Body of pancreas (tissue), 4 donors: ENCODE measurements at regions not wholly inside any gene's neighbourhood (a gene's known extent, or its start where the extent isn't known, plus 50 kb on each side); places are given as distances from the start of the nearest gene placed in this dataset.

Experiments
- POLR2A ChIP-seq, 3 donors: fragments of 450-650 bp; IDR thresholded peaks; one replicate each; pipeline ENCODE4 v1.6.1; 2016; ENCODE audit warnings: antibody characterized with exemption in 3 of 3, mild to moderate bottlenecking in 2 of 3
- TF ChIP-seq, protein P1 (sequence below), 7 experiments: fragments of 450-650 bp in 4 of 7; fragments of 200-600 bp in 3 of 7; sonication (generic) in 3 of 7; IDR thresholded peaks; one replicate each; pipeline ENCODE4 v1.5.1; 2016 to 2019; ENCODE audit warnings: antibody characterized with exemption in 7 of 7

DNA sequence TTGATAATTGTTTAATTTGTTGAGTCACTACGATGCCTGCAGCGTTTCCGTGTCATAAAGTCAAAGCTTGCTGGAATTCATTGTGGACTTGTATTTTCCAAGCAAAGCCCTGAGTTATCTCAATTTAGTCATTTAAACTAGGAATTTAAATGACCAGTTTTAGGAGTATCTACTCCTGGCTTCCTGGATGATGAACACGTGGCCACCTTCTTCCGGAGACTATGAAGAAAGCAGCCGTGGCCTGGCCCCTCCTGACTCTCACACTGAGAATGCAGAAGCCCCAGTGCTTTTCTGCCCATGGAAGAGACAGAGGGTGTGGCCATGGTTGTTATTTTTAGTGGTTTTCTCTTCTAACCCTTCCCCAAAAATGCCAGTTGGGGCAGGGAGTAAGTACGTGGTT lies 250.7 kb upstream of the GATB start:
- TF ChIP-seq POLR2A (IDR thresholded peaks at IDR 0.05) = no peak
- TF ChIP-seq, protein P1, sequence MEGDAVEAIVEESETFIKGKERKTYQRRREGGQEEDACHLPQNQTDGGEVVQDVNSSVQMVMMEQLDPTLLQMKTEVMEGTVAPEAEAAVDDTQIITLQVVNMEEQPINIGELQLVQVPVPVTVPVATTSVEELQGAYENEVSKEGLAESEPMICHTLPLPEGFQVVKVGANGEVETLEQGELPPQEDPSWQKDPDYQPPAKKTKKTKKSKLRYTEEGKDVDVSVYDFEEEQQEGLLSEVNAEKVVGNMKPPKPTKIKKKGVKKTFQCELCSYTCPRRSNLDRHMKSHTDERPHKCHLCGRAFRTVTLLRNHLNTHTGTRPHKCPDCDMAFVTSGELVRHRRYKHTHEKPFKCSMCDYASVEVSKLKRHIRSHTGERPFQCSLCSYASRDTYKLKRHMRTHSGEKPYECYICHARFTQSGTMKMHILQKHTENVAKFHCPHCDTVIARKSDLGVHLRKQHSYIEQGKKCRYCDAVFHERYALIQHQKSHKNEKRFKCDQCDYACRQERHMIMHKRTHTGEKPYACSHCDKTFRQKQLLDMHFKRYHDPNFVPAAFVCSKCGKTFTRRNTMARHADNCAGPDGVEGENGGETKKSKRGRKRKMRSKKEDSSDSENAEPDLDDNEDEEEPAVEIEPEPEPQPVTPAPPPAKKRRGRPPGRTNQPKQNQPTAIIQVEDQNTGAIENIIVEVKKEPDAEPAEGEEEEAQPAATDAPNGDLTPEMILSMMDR (IDR thresholded peaks at IDR 0.05) = no peak
